Keratinocyte (primary cell): ENCODE measurements at regions not wholly inside any gene's neighbourhood (a gene's known extent, or its start where the extent isn't known, plus 50 kb on each side); places are given as distances from the start of the nearest gene placed in this dataset.

Experiments used
- DNase-seq: peaks from one replicate; pipeline ENCODE4 v3.0.0-alpha.2; 2011; ENCODE audit warnings: low read depth, missing footprints, low spot score
- FAIRE-seq: peaks from 2 replicates; lab custom pipeline; 2011; peaks lifted over from hg19 to GRCh38; lab: Jason Lieb, UNC
- H2AFZ ChIP-seq: 2 replicates; pipeline ENCODE4 v1.6.0; 2012; ENCODE audit warnings: low read length, control low read depth, inconsistent platforms; ENCODE audit not compliant: control insufficient read depth
- H3K27ac ChIP-seq: 2 replicates; pipeline ENCODE4 v1.5.1; 2011; ENCODE audit warnings: low read length; ENCODE audit not compliant: control insufficient read depth, insufficient read depth
- H3K27me3 ChIP-seq: 3 replicates; pipeline ENCODE4 v1.6.0; 2011; ENCODE audit warnings: low read length; ENCODE audit not compliant: control insufficient read depth, insufficient read depth; ENCODE audit errors: extremely low read depth
- H3K36me3 ChIP-seq, 2 experiments: 2 replicates in 1 of 2; 3 replicates in 1 of 2; pipeline ENCODE4 v1.5.1; 2011; ENCODE audit warnings: low read length in 2 of 2, mild to moderate bottlenecking in 1 of 2; ENCODE audit not compliant: control insufficient read depth in 2 of 2, insufficient read depth in 2 of 2; ENCODE audit errors: extremely low read depth in 1 of 2
- H3K4me1 ChIP-seq: 3 replicates; pipeline ENCODE4 v1.5.1; 2011; ENCODE audit warnings: low read length; ENCODE audit not compliant: control insufficient read depth, insufficient read depth; ENCODE audit errors: extremely low read depth
- H3K4me2 ChIP-seq: 3 replicates; pipeline ENCODE4 v1.6.0; 2011; ENCODE audit warnings: low read depth, low read length; ENCODE audit not compliant: control insufficient read depth, insufficient read depth; ENCODE audit errors: extremely low read depth
- H3K4me3 ChIP-seq, 3 experiments: fragments of 200-600 bp in 1 of 3; sonication (generic) in 1 of 3; 2 replicates in 2 of 3; 3 replicates in 1 of 3; pipeline ENCODE4 v1.5.1; 2011 to 2016; ENCODE audit warnings: low read length in 3 of 3, mild to moderate bottlenecking in 3 of 3, control low read depth in 2 of 3, inconsistent platforms in 1 of 3, low read depth in 1 of 3, mixed read lengths in 1 of 3, mixed run types in 1 of 3, moderate library complexity in 1 of 3; ENCODE audit not compliant: control insufficient read depth in 2 of 3, insufficient read depth in 2 of 3; ENCODE audit errors: extremely low read depth in 1 of 3
- H3K79me2 ChIP-seq: 2 replicates; pipeline ENCODE4 v1.6.0; 2012; ENCODE audit warnings: low read length; ENCODE audit not compliant: control insufficient read depth, insufficient read depth
- H3K9ac ChIP-seq: 3 replicates; pipeline ENCODE4 v1.6.0; 2011; ENCODE audit warnings: low read length; ENCODE audit not compliant: control insufficient read depth, insufficient read depth; ENCODE audit errors: extremely low read depth
- H3K9me1 ChIP-seq: 3 replicates; pipeline ENCODE4 v1.6.0; 2011; ENCODE audit warnings: low read length; ENCODE audit not compliant: control insufficient read depth, insufficient read depth; ENCODE audit errors: extremely low read depth
- H3K9me3 ChIP-seq: 2 replicates; pipeline ENCODE4 v1.5.1; 2012; ENCODE audit warnings: low read depth, low read length; ENCODE audit not compliant: control insufficient read depth
- H4K20me1 ChIP-seq: 3 replicates; pipeline ENCODE4 v1.6.0; 2011; ENCODE audit warnings: low read length; ENCODE audit not compliant: control insufficient read depth, insufficient read depth; ENCODE audit errors: extremely low read depth
- EZH2 ChIP-seq: IDR thresholded peaks from one replicate; pipeline ENCODE4 v1.6.1; 2012; ENCODE audit warnings: inconsistent platforms, mild to moderate bottlenecking, low read length, moderate library complexity
- dilution Hi-C: fragments of 300-500 bp; cut with MboI; formaldehyde crosslinking; loops from one replicate; pipeline ENCODE4 v1.7.0; 2020; ENCODE audit warnings: low sequenced_read_pairs; ENCODE audit not compliant: extremely low pct_ligation_motif_present
- TF ChIP-seq, protein P1 (sequence below), 3 experiments: IDR thresholded peaks in 1 of 3; conservative IDR thresholded peaks in 1 of 3; optimal IDR thresholded peaks in 1 of 3; 2 replicates in 2 of 3; 3 replicates in 1 of 3; pipeline versions ENCODE3 to v1.5.1; 2011; ENCODE audit warnings: low read length in 3 of 3, mild to moderate bottlenecking in 3 of 3, moderate library complexity in 2 of 3, control low read depth in 1 of 3, inconsistent platforms in 1 of 3; ENCODE audit not compliant: insufficient read depth in 2 of 3; ENCODE audit errors: extremely low read depth in 1 of 3

DNA sequence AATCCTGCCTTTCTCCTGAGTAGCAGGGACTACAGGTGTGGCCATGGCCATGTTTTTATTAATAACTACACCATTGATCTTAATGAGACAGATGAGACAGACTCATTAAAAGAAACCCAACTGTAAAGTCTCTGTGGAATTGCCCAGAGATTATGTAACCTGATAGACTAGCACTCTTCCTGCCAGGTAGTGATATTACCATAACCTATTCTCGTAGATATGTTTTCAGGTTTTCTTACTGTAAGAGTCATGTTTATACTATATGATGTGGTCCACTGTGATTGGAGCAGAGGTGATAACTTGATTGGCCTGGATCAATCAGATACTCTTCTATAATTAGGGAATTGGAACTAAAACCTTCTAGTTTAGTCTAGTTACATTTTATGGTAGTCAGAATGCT, 93.7 kb downstream of the NFKBIZ start:
- Histone ChIP-seq H3K4me1 (peaks cover 18% of the 10 kb centered on the region), H3K9me1 (no peaks in the 10 kb centered on the region), H4K20me1 (no peaks in the 10 kb centered on the region), H3K9ac (no peak overlapping the region), H3K27me3 (no peaks in the 10 kb centered on the region), H3K9me3 (no peaks in the 10 kb centered on the region), H3K4me3 (no peak overlapping the region), H2AFZ (no peak overlapping the region), H3K4me2 (no peak overlapping the region), H3K27ac (no peak overlapping the region), H3K79me2 (no peaks in the 10 kb centered on the region), H3K36me3 (no peaks in the 10 kb centered on the region)
- peak; percentile 61 for FAIRE-seq
- dilution Hi-C loops = no loop called here
- no peak for DNase-seq
- TF ChIP-seq EZH2 = no peak
- TF ChIP-seq, protein P1, sequence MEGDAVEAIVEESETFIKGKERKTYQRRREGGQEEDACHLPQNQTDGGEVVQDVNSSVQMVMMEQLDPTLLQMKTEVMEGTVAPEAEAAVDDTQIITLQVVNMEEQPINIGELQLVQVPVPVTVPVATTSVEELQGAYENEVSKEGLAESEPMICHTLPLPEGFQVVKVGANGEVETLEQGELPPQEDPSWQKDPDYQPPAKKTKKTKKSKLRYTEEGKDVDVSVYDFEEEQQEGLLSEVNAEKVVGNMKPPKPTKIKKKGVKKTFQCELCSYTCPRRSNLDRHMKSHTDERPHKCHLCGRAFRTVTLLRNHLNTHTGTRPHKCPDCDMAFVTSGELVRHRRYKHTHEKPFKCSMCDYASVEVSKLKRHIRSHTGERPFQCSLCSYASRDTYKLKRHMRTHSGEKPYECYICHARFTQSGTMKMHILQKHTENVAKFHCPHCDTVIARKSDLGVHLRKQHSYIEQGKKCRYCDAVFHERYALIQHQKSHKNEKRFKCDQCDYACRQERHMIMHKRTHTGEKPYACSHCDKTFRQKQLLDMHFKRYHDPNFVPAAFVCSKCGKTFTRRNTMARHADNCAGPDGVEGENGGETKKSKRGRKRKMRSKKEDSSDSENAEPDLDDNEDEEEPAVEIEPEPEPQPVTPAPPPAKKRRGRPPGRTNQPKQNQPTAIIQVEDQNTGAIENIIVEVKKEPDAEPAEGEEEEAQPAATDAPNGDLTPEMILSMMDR (optimal IDR thresholded peaks at IDR 0.05 in 1 of 3, IDR thresholded peaks at IDR 0.05 in 1 of 3, conservative IDR thresholded peaks at IDR 0.05 in 1 of 3; ENCODE audit: extremely low read depth in 1 of 3, insufficient read depth in 2 of 3, low read length in 3 of 3) = no peak

DNA sequence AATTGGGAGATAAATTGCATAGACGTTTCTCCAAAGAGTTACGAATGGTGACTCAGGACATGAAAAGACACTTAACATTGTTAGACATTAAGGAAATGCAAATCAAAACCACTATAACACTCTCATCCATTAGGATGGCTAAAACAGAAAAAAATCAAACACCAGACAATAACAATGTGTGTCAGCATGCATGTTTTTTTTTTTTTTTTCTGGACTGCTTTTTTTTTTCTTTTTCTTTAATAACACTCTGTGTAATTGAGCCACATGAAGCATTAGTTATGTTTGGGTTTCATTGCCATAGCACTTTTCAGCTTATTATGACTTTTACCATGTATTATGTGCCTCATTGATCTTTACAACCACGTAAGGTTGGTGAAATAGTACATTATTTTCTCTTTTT, 95.0 kb downstream of the NFKBIZ start:
- H3K79me2 ChIP-seq = no peaks in the 10 kb centered on the region
- no peak overlapping the region for H3K4me2 ChIP-seq
- no peaks in the 10 kb centered on the region for H3K9me3 ChIP-seq
- H3K4me3 ChIP-seq = no peak overlapping the region
- no peak overlapping the region for H2AFZ ChIP-seq
- dilution Hi-C loops = no loop called here
- H4K20me1 ChIP-seq = no peaks in the 10 kb centered on the region
- TF ChIP-seq, protein P1 (optimal IDR thresholded peaks at IDR 0.05 in 1 of 3, IDR thresholded peaks at IDR 0.05 in 1 of 3, conservative IDR thresholded peaks at IDR 0.05 in 1 of 3; ENCODE audit: extremely low read depth in 1 of 3, insufficient read depth in 2 of 3, low read length in 3 of 3) = no peak
- no peak for TF ChIP-seq EZH2
- peaks cover 18% of the 10 kb centered on the region for H3K4me1 ChIP-seq
- FAIRE-seq = no peak
- no peak overlapping the region for H3K27ac ChIP-seq
- DNase-seq = no peak
- no peaks in the 10 kb centered on the region for H3K9me1 ChIP-seq
- H3K27me3 ChIP-seq = no peaks in the 10 kb centered on the region
- no peak overlapping the region for H3K9ac ChIP-seq
- no peaks in the 10 kb centered on the region for H3K36me3 ChIP-seq
